ENCODE measurements at regions not wholly inside any gene's neighbourhood (a gene's known extent, or its start where the extent isn't known, plus 50 kb on each side); places are given as distances from the start of the nearest gene placed in this dataset.

DNA sequence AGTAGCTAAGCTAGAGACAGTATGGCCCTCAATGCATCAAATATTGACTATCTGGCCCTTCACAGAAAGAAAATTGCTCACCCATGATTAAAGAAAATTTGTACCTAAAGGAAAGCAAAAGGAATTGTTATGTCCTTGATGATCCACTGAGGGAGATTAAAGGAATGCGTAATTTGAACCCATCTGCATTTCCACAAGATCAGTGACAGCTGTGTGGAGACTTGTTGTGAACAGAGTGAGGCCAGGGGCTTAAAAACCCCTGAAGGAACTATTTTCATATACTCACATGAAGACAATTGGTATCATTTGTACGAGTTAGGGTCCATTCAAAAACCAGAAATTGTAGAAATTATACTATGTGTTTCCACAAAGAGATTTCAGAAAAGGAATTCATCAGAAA, 1908.1 kb upstream of the SEL1L start:
- TF ChIP-seq, protein P1, sequence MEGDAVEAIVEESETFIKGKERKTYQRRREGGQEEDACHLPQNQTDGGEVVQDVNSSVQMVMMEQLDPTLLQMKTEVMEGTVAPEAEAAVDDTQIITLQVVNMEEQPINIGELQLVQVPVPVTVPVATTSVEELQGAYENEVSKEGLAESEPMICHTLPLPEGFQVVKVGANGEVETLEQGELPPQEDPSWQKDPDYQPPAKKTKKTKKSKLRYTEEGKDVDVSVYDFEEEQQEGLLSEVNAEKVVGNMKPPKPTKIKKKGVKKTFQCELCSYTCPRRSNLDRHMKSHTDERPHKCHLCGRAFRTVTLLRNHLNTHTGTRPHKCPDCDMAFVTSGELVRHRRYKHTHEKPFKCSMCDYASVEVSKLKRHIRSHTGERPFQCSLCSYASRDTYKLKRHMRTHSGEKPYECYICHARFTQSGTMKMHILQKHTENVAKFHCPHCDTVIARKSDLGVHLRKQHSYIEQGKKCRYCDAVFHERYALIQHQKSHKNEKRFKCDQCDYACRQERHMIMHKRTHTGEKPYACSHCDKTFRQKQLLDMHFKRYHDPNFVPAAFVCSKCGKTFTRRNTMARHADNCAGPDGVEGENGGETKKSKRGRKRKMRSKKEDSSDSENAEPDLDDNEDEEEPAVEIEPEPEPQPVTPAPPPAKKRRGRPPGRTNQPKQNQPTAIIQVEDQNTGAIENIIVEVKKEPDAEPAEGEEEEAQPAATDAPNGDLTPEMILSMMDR (IDR thresholded peaks at IDR 0.05; ENCODE audit: low read length), result no peak
- TF ChIP-seq EZH2 (IDR thresholded peaks at IDR 0.05; ENCODE audit: borderline replicate concordance, low read length), result no peak
- Histone ChIP-seq H3K79me2 (ENCODE audit: insufficient read depth, low read length) (no peaks in the 10 kb centered on the region), H3K4me1 (ENCODE audit: insufficient read depth, low read length, severe bottlenecking) (no peaks in the 10 kb centered on the region), H3K9me2 (ENCODE audit: low read depth, low read length) (no peaks in the 10 kb centered on the region), H3F3A (ENCODE audit: insufficient read depth, low read length) (no peaks in the 10 kb centered on the region), H2AFZ (ENCODE audit: low read length) (no peak overlapping the region), H3K27ac (ENCODE audit: low read depth, low read length, poor library complexity, severe bottlenecking) (no peak overlapping the region), H3K9ac (ENCODE audit: low read length) (no peak overlapping the region), H3K4me2 (ENCODE audit: low read length) (no peak overlapping the region), H3K4me3 (ENCODE audit: low read depth, low read length, poor library complexity, severe bottlenecking) (no peak overlapping the region), H3K9me3 (ENCODE audit: low read length) (no peaks in the 10 kb centered on the region), H4K20me1 (ENCODE audit: insufficient read depth, low read length) (no peaks in the 10 kb centered on the region), H3K27me3 (ENCODE audit: insufficient read depth, low read length) (no peaks in the 10 kb centered on the region), H3K36me3 (ENCODE audit: insufficient read depth, low read length) (no peaks in the 10 kb centered on the region)

DNA sequence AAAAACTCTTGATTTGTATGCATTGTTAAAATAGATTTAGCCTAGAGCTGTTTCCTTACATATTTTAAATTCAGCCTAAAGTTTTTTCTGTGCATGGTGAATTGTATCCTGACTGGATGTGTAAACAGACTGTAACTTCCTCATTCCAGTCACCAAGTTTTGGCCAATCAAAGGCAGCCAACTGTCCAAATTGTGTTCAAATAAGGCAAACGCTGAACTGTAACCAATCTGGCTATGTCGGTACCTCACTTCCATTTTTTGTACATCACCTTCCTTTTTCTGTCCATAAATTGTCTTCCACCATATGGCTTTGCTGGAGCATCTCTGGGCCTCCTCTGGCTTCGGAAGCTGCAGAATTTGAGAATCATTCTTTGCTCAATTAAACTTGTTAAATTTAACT, 1921.9 kb upstream of the SEL1L start:
- H3K4me1 ChIP-seq (ENCODE audit: insufficient read depth, low read length, severe bottlenecking), result no peaks in the 10 kb centered on the region
- H3K4me2 ChIP-seq (ENCODE audit: low read length), result no peak overlapping the region
- TF ChIP-seq, protein P1 (IDR thresholded peaks at IDR 0.05; ENCODE audit: low read length), result no peak
- TF ChIP-seq EZH2 (IDR thresholded peaks at IDR 0.05; ENCODE audit: borderline replicate concordance, low read length), result no peak
- no peaks in the 10 kb centered on the region for H4K20me1 ChIP-seq (ENCODE audit: insufficient read depth, low read length)
- H3K36me3 ChIP-seq (ENCODE audit: insufficient read depth, low read length), result no peaks in the 10 kb centered on the region
- peaks cover 18% of the 10 kb centered on the region for H3K9me3 ChIP-seq (ENCODE audit: low read length)
- H3K9me2 ChIP-seq (ENCODE audit: low read depth, low read length), result no peaks in the 10 kb centered on the region
- H3K79me2 ChIP-seq (ENCODE audit: insufficient read depth, low read length), result no peaks in the 10 kb centered on the region
- H3K27me3 ChIP-seq (ENCODE audit: insufficient read depth, low read length), result no peaks in the 10 kb centered on the region
- H3F3A ChIP-seq (ENCODE audit: insufficient read depth, low read length), result no peaks in the 10 kb centered on the region
- H3K4me3 ChIP-seq (ENCODE audit: low read depth, low read length, poor library complexity, severe bottlenecking), result no peak overlapping the region
- no peak overlapping the region for H3K27ac ChIP-seq (ENCODE audit: low read depth, low read length, poor library complexity, severe bottlenecking)
- H3K9ac ChIP-seq (ENCODE audit: low read length), result no peak overlapping the region
- H2AFZ ChIP-seq (ENCODE audit: low read length), result no peak overlapping the region

DNA sequence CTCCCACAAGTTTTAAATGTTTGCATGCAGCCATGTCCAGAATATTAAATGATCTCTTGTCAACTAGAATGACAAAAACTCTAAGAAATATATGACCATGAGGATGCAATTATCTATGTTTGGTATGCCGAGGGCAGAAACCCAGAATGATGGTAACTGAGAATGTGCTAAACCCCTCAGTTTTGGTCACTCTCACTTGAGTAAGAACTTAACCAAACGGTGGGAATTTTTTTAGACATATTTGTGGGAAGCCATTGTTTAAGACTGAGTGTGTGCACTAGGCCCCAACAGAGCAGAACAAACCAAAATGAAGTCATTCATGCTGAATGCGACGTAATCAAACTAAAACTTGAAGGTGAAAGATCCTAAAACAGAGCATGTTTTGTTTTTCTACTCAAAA, 1927.9 kb upstream of the SEL1L start:
- peaks cover 9% of the 10 kb centered on the region; the same call in 1 of the 2 replicates for H3K9me3 ChIP-seq (ENCODE audit: low read length)
- H3K4me3 ChIP-seq (ENCODE audit: low read depth, low read length, poor library complexity, severe bottlenecking), result no peak overlapping the region
- no peak overlapping the region for H3K4me2 ChIP-seq (ENCODE audit: low read length)
- H3K27me3 ChIP-seq (ENCODE audit: insufficient read depth, low read length), result no peaks in the 10 kb centered on the region
- no peaks in the 10 kb centered on the region for H3K9me2 ChIP-seq (ENCODE audit: low read depth, low read length)
- no peak overlapping the region for H3K27ac ChIP-seq (ENCODE audit: low read depth, low read length, poor library complexity, severe bottlenecking)
- TF ChIP-seq, protein P1 (IDR thresholded peaks at IDR 0.05; ENCODE audit: low read length), result no peak
- TF ChIP-seq EZH2 (IDR thresholded peaks at IDR 0.05; ENCODE audit: borderline replicate concordance, low read length), result no peak
- no peaks in the 10 kb centered on the region for H3F3A ChIP-seq (ENCODE audit: insufficient read depth, low read length)
- no peaks in the 10 kb centered on the region for H4K20me1 ChIP-seq (ENCODE audit: insufficient read depth, low read length)
- H3K4me1 ChIP-seq (ENCODE audit: insufficient read depth, low read length, severe bottlenecking), result peaks cover 8% of the 10 kb centered on the region
- H2AFZ ChIP-seq (ENCODE audit: low read length), result peak overlapping the region; percentile 69; the same call in 1 of the 2 replicates
- no peaks in the 10 kb centered on the region for H3K79me2 ChIP-seq (ENCODE audit: insufficient read depth, low read length)
- no peaks in the 10 kb centered on the region for H3K36me3 ChIP-seq (ENCODE audit: insufficient read depth, low read length)
- no peak overlapping the region for H3K9ac ChIP-seq (ENCODE audit: low read length)
